Thoracic aorta (tissue), 2 donors: ENCODE measurements at regions not wholly inside any gene's neighbourhood (a gene's known extent, or its start where the extent isn't known, plus 50 kb on each side); places are given as distances from the start of the nearest gene placed in this dataset.

Experiments
- ATAC-seq: fragments of 150-250 bp; one replicate; pipeline ENCODE4 v1.8.0; 2017; ENCODE audit warnings: low read depth; ENCODE audit not compliant: insufficient number of reproducible peaks, low FRiP score
- DNase-seq: peaks from one replicate; pipeline ENCODE4 v3.0.0-alpha.2; 2020; ENCODE audit warnings: low spot score
- H3K27ac ChIP-seq, 2 donors: fragments of 200-600 bp; sonication (generic); 1 replicate in 1 of 2; 2 replicates in 1 of 2; pipeline ENCODE4 v1.5.1; 2016; ENCODE audit warnings: mild to moderate bottlenecking in 2 of 2, moderate library complexity in 2 of 2
- H3K27me3 ChIP-seq: fragments of 200-600 bp; sonication (generic); replicated peaks from 2 replicates; pipeline ENCODE4 v1.6.0; 2016; ENCODE audit warnings: mild to moderate bottlenecking; ENCODE audit not compliant: insufficient read depth
- H3K36me3 ChIP-seq: fragments of 200-600 bp; sonication (generic); one replicate; pipeline ENCODE4 v1.5.1; 2016
- H3K4me1 ChIP-seq, 2 donors: fragments of 200-600 bp; sonication (generic); 1 replicate in 1 of 2; 2 replicates in 1 of 2; pipeline versions ENCODE4 v1.5.1 to v1.6.0; 2016; ENCODE audit warnings: low read depth in 2 of 2, mild to moderate bottlenecking in 1 of 2; ENCODE audit not compliant: control insufficient read depth in 1 of 2
- H3K4me3 ChIP-seq: fragments of 200-600 bp; sonication (generic); 2 replicates; pipeline ENCODE4 v1.5.1; 2016; ENCODE audit warnings: mild to moderate bottlenecking
- H3K9me3 ChIP-seq: fragments of 200-600 bp; sonication (generic); 2 replicates; pipeline ENCODE4 v1.5.1; 2016
- TF ChIP-seq, protein P1 (sequence below): fragments of 200-600 bp; sonication (generic); IDR thresholded peaks from one replicate; pipeline ENCODE4 v1.5.1; 2019; ENCODE audit warnings: antibody characterized with exemption

GRCh38 chr9:6080154-6080716 lies 64.8 kb upstream of the RANBP6 start:
- ATAC-seq (peak; percentile 96), DNase-seq (peak; percentile 26)
- Histone ChIP-seq H3K4me1 (no peaks in the 10 kb centered on the region), H3K36me3 (no peaks in the 10 kb centered on the region), H3K9me3 (no peaks in the 10 kb centered on the region), H3K4me3 (peak overlapping the region; percentile 72), H3K27ac (peak overlapping the region; percentile 43 to 74), H3K27me3 (no peaks in the 10 kb centered on the region)
- TF ChIP-seq, protein P1, sequence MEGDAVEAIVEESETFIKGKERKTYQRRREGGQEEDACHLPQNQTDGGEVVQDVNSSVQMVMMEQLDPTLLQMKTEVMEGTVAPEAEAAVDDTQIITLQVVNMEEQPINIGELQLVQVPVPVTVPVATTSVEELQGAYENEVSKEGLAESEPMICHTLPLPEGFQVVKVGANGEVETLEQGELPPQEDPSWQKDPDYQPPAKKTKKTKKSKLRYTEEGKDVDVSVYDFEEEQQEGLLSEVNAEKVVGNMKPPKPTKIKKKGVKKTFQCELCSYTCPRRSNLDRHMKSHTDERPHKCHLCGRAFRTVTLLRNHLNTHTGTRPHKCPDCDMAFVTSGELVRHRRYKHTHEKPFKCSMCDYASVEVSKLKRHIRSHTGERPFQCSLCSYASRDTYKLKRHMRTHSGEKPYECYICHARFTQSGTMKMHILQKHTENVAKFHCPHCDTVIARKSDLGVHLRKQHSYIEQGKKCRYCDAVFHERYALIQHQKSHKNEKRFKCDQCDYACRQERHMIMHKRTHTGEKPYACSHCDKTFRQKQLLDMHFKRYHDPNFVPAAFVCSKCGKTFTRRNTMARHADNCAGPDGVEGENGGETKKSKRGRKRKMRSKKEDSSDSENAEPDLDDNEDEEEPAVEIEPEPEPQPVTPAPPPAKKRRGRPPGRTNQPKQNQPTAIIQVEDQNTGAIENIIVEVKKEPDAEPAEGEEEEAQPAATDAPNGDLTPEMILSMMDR, result no peak

DNA sequence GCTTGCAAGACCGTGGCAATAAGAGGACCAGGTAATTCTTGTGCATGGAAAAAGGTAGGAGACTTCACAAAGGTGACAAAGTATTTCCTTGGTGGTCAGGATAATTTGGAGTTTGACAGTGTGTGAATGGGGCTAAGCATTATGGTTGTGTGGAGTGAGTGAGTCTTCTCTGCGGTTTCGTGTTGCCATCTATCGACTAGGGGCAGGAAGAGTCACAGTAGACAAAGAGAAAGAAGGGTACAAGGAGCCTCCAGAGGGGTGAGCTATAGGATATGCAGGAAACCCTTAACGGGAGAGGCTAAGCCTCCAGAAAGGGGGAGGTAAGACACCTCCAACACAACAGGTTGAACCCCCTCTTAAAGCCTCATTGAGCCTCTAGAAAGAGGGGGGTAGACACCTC lies 64.0 kb upstream of the RANBP6 start:
- no peaks in the 10 kb centered on the region for H3K4me1 ChIP-seq
- ATAC-seq (no peak), DNase-seq (no peak)
- no peaks in the 10 kb centered on the region for H3K9me3 ChIP-seq
- TF ChIP-seq, protein P1, result no peak
- H3K4me3 ChIP-seq, result peak overlapping the region; percentile 72
- H3K36me3 ChIP-seq, result no peaks in the 10 kb centered on the region
- no peaks in the 10 kb centered on the region for H3K27me3 ChIP-seq
- no peak overlapping the region for H3K27ac ChIP-seq

DNA sequence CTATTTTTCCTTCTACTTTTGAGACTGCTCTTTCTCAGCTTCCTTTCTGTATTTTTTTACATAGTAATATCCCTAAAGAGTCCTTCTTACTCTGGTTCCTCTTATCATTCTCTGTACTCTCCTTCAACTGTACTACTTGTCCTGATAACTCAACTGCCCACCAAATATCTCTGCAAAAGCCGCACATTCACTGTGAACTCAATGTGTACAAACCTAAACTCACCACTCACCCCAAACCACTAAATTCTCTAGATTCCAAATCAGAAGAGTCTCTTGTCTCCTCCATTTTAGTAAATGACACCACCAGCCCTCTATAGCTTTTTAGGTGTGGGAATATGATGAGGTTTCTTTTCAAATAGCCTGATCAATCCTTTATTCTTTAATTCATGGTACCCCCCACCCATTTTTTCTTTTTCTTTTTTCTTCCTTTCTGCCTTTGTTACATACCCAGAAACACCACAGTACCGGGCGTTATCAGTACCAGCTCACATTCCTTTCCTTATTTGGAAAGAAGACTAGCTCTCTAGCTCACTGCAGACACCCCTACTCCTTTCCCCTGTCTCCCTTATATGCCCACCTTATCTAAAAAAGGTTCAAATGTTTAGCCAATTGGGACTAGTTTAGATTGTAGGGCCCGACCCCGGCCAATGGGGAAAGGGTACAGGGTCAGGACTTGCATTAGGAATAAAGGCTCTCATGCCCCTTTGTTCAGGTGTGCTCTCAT lies 63.1 kb upstream of the RANBP6 start:
- Histone ChIP-seq H3K4me3 (no peak overlapping the region), H3K27me3 (no peaks in the 10 kb centered on the region), H3K36me3 (no peaks in the 10 kb centered on the region), H3K4me1 (no peaks in the 10 kb centered on the region), H3K9me3 (no peaks in the 10 kb centered on the region), H3K27ac (no peak overlapping the region)
- ATAC-seq, result no peak
- TF ChIP-seq, protein P1, result no peak
- no peak for DNase-seq

DNA sequence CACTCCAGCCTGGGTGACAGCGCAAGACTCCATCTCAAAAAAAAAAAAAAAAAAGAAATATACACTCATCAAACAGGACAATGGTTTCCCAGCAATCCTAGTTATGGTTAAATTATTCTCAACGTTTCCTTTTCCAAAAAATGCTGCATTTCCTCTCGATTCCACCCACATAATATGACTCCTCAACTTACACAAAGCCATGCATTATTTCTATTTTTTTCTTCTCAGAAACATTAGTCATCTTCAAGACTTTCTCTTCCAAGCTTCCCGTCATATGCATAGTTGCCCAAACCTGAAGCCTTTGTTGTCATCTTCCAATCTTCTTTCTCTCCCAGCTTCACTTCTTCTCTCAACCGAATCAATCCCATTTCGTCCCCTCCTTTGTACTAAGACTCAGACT lies 61.4 kb upstream of the RANBP6 start:
- Histone ChIP-seq H3K4me1 (no peaks in the 10 kb centered on the region), H3K27me3 (no peaks in the 10 kb centered on the region), H3K36me3 (no peaks in the 10 kb centered on the region), H3K4me3 (no peak overlapping the region), H3K27ac (no peak overlapping the region), H3K9me3 (no peaks in the 10 kb centered on the region)
- ATAC-seq, result no peak
- TF ChIP-seq, protein P1, result no peak
- no peak for DNase-seq

DNA sequence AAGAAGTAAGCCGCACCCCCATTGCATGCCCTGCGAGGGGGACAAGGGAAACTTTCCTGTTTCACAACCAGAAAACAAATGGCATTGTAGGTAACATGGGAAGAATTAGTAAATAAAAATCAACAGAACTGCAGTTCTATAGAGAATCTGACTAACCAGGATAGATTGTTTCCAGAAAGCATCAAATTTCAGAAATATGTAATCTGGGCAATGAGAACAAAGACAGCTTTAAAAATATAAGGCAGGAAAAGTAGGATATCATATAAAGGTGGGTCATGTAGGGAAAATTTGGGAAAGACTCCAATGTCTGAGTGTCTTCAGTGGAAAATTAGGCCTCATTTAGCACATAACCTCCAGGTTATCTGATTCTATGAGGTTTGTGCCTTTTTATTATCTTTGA lies 58.3 kb upstream of the RANBP6 start:
- Histone ChIP-seq H3K27ac (no peak overlapping the region), H3K36me3 (no peaks in the 10 kb centered on the region), H3K9me3 (no peaks in the 10 kb centered on the region), H3K4me3 (no peak overlapping the region), H3K4me1 (no peaks in the 10 kb centered on the region), H3K27me3 (no peaks in the 10 kb centered on the region)
- ATAC-seq (no peak), DNase-seq (no peak)
- TF ChIP-seq, protein P1, result no peak
